HG02759 (cell line): ENCODE measurements at regions not wholly inside any gene's neighbourhood (a gene's known extent, or its start where the extent isn't known, plus 50 kb on each side); places are given as distances from the start of the nearest gene placed in this dataset.
"Not testable (repeated sequence)": the region's sequence is repeated elsewhere in the genome, so short reads cannot be mapped to it uniquely, and the experiment has no call there.

Experiments
- ATAC-seq: cut with Tn5 transposase; IDR thresholded peaks from one replicate; pipeline ENCODE4 v1.9.1; 2021; ENCODE audit warnings: mild to moderate bottlenecking, moderate library complexity; ENCODE audit not compliant: unreplicated experiment

GRCh38 chr22:23501261-23501619 is 78.8 kb downstream of the IGLL1 start:
- no peak for ATAC-seq

- no peak for ATAC-seq
Observed at GRCh38 chr22:23500508-23501260, 79.4 kb downstream of the IGLL1 start.

GRCh38 chr22:23499845-23500500 is 80.1 kb downstream of the IGLL1 start:
- ATAC-seq = no peak

GRCh38 chr22:23498811-23499798 is 81.0 kb downstream of the IGLL1 start:
- no peak for ATAC-seq

GRCh38 chr22:23497889-23498288 is 82.2 kb downstream of the IGLL1 start:
- not testable (repeated sequence) for ATAC-seq

GRCh38 chr22:23497016-23497885 is 82.8 kb downstream of the IGLL1 start:
- ATAC-seq = no peak

- ATAC-seq = no peak
Observed at GRCh38 chr22:23496445-23496833, 83.7 kb downstream of the IGLL1 start.

GRCh38 chr22:23495614-23496444 is 84.3 kb downstream of the IGLL1 start:
- ATAC-seq = no peak

GRCh38 chr22:23494930-23495266 is 85.2 kb downstream of the IGLL1 start:
- no peak for ATAC-seq

GRCh38 chr22:23485490-23485889 is 94.6 kb downstream of the IGLL1 start:
- ATAC-seq = peak; percentile 75

- ATAC-seq = no peak
Observed at GRCh38 chr22:23484651-23485050, 95.4 kb downstream of the IGLL1 start.

- no peak for ATAC-seq
Observed at GRCh38 chr22:23481369-23481768, 98.7 kb downstream of the IGLL1 start.

- ATAC-seq = no peak
Observed at GRCh38 chr22:23478175-23478574, 101.9 kb downstream of the IGLL1 start.

- not testable (repeated sequence) for ATAC-seq
Observed at GRCh38 chr22:23474531-23474930, 105.6 kb downstream of the IGLL1 start.

- ATAC-seq = no peak
Observed at GRCh38 chr22:23473901-23474300, 106.2 kb downstream of the IGLL1 start.

- ATAC-seq = not testable (repeated sequence)
Observed at GRCh38 chr22:23472376-23472775, 107.7 kb downstream of the IGLL1 start.

GRCh38 chr22:23471698-23472097 is 108.4 kb downstream of the IGLL1 start:
- no peak for ATAC-seq

- ATAC-seq = no peak
Observed at GRCh38 chr22:23470811-23471389, 109.2 kb downstream of the IGLL1 start.

- ATAC-seq = no peak
Observed at GRCh38 chr22:23467721-23468294, 112.3 kb downstream of the IGLL1 start.
